H9 (cell line): ENCODE measurements at regions not wholly inside any gene's neighbourhood (a gene's known extent, or its start where the extent isn't known, plus 50 kb on each side); places are given as distances from the start of the nearest gene placed in this dataset.

ENCODE experiments used
- DNase-seq: peaks from one replicate; pipeline ENCODE4 v3.0.0-alpha.2; 2017
- H2AFZ ChIP-seq: one replicate; pipeline ENCODE4 v1.6.1; 2013; ENCODE audit warnings: mild to moderate bottlenecking, low read length, control low read depth, moderate library complexity
- H2AK5ac ChIP-seq: 2 replicates; pipeline ENCODE4 v1.6.1; 2013; ENCODE audit warnings: low read length, control low read depth, mixed read lengths; ENCODE audit not compliant: insufficient read length
- H2BK120ac ChIP-seq: one replicate; pipeline ENCODE4 v1.6.1; 2013; ENCODE audit warnings: low read depth, mild to moderate bottlenecking, low read length, control low read depth, inconsistent platforms; ENCODE audit not compliant: poor library complexity, severe bottlenecking
- H2BK12ac ChIP-seq: 2 replicates; pipeline ENCODE4 v1.6.1; 2013; ENCODE audit warnings: low read length, control low read depth, mixed read lengths, low read depth; ENCODE audit not compliant: insufficient read length
- H2BK15ac ChIP-seq: 2 replicates; pipeline ENCODE4 v1.6.1; 2013; ENCODE audit warnings: low read depth, low read length, control low read depth
- H2BK20ac ChIP-seq: one replicate; pipeline ENCODE4 v1.6.1; 2013; ENCODE audit warnings: low read depth, mild to moderate bottlenecking, low read length, control low read depth, inconsistent platforms; ENCODE audit not compliant: poor library complexity, severe bottlenecking
- H2BK5ac ChIP-seq: 2 replicates; pipeline ENCODE4 v1.6.1; 2013; ENCODE audit warnings: low read length, control low read depth, mixed read lengths; ENCODE audit not compliant: insufficient read length
- H3K14ac ChIP-seq: 2 replicates; pipeline ENCODE4 v1.6.1; 2013; ENCODE audit warnings: low read length, control low read depth; ENCODE audit not compliant: insufficient read depth
- H3K18ac ChIP-seq: 2 replicates; pipeline ENCODE4 v1.6.1; 2013; ENCODE audit warnings: low read depth, mild to moderate bottlenecking, mixed read lengths, low read length, control low read depth; ENCODE audit not compliant: insufficient read length
- H3K23ac ChIP-seq: 2 replicates; pipeline ENCODE4 v1.6.1; 2013; ENCODE audit warnings: low read length, control low read depth, mixed read lengths, low read depth; ENCODE audit not compliant: insufficient read length
- H3K23me2 ChIP-seq: 2 replicates; pipeline ENCODE4 v1.6.1; 2013; ENCODE audit warnings: low read depth, mild to moderate bottlenecking, mixed read lengths, low read length, control low read depth; ENCODE audit not compliant: insufficient read length, poor library complexity, severe bottlenecking
- H3K27ac ChIP-seq: 2 replicates; pipeline ENCODE4 v1.5.1; 2013; ENCODE audit warnings: low read length, control low read depth, mixed read lengths, low read depth; ENCODE audit not compliant: insufficient read length
- H3K27me3 ChIP-seq: 2 replicates; pipeline ENCODE4 v1.6.1; 2013; ENCODE audit warnings: low read length, control low read depth, inconsistent platforms; ENCODE audit not compliant: insufficient read depth
- H3K4ac ChIP-seq: 2 replicates; pipeline ENCODE4 v1.6.1; 2013; ENCODE audit warnings: low read depth, mild to moderate bottlenecking, control low read depth, inconsistent platforms, low read length, moderate library complexity
- H3K4me1 ChIP-seq: 2 replicates; pipeline ENCODE4 v1.6.1; 2013; ENCODE audit warnings: low read length, control low read depth, inconsistent platforms; ENCODE audit not compliant: insufficient read depth
- H3K4me2 ChIP-seq: 2 replicates; pipeline ENCODE4 v1.6.1; 2013; ENCODE audit warnings: low read length, control low read depth, mixed read lengths; ENCODE audit not compliant: insufficient read length, insufficient read depth
- H3K56ac ChIP-seq: 2 replicates; pipeline ENCODE4 v1.6.1; 2013; ENCODE audit warnings: low read depth, mild to moderate bottlenecking, mixed read lengths, low read length, control low read depth; ENCODE audit not compliant: insufficient read length
- H3K79me1 ChIP-seq: 2 replicates; pipeline ENCODE4 v1.6.1; 2013; ENCODE audit warnings: low read depth, mild to moderate bottlenecking, moderate library complexity, low read length, control low read depth, inconsistent platforms; ENCODE audit not compliant: insufficient read depth, poor library complexity, severe bottlenecking
- H3K79me2 ChIP-seq: 2 replicates; pipeline ENCODE4 v1.6.1; 2013; ENCODE audit warnings: low read length, control low read depth, inconsistent platforms; ENCODE audit not compliant: insufficient read depth
- H3K9ac ChIP-seq: 2 replicates; pipeline ENCODE4 v1.6.1; 2013; ENCODE audit warnings: low read length, control low read depth, mixed read lengths; ENCODE audit not compliant: insufficient read length; ENCODE audit errors: extremely low read depth
- H3K9me3 ChIP-seq: one replicate; pipeline ENCODE4 v1.6.1; 2013; ENCODE audit warnings: low read depth, low read length, inconsistent platforms; ENCODE audit not compliant: control insufficient read depth
- H3T11ph ChIP-seq: one replicate; pipeline ENCODE4 v1.6.1; 2013; ENCODE audit warnings: mild to moderate bottlenecking, low read length, control low read depth, inconsistent platforms
- H4K20me1 ChIP-seq: one replicate; pipeline ENCODE4 v1.6.1; 2013; ENCODE audit not compliant: control insufficient read depth, insufficient read length, insufficient read depth
- H4K5ac ChIP-seq: 2 replicates; pipeline ENCODE4 v1.6.1; 2013; ENCODE audit warnings: low read depth, mild to moderate bottlenecking, mixed read lengths, low read length, control low read depth; ENCODE audit not compliant: insufficient read length
- H4K8ac ChIP-seq: replicated peaks from 2 replicates; pipeline ENCODE4 v1.6.1; 2013; ENCODE audit warnings: low read length, control low read depth, mixed read lengths, low read depth; ENCODE audit not compliant: insufficient read length
- H4K91ac ChIP-seq: 2 replicates; pipeline ENCODE4 v1.6.1; 2013; ENCODE audit warnings: low read depth, mild to moderate bottlenecking, moderate library complexity, mixed read lengths, low read length, control low read depth; ENCODE audit not compliant: insufficient read length
- H3K27ac Mint-ChIP-seq, 3 experiments: 2 replicates in 2 of 3; 3 replicates in 1 of 3; pipeline ENCODE4 v1.8.0; 2020 to 2021; ENCODE audit warnings: mixed read lengths in 3 of 3, mild to moderate bottlenecking in 1 of 3, moderate library complexity in 1 of 3
- H3K27me3 Mint-ChIP-seq: 2 replicates; pipeline ENCODE4 v1.8.0; 2021; ENCODE audit warnings: low read depth, mild to moderate bottlenecking, moderate library complexity, mixed read lengths
- H3K36me3 Mint-ChIP-seq, 3 experiments: 2 replicates in 2 of 3; 3 replicates in 1 of 3; pipeline ENCODE4 v1.8.0; 2020 to 2021; ENCODE audit warnings: low read depth in 3 of 3, mixed read lengths in 3 of 3; ENCODE audit not compliant: insufficient read depth in 1 of 3
- H3K4me1 Mint-ChIP-seq, 2 experiments: 2 replicates each; pipeline ENCODE4 v1.8.0; 2020; ENCODE audit warnings: mixed read lengths in 2 of 2
- H3K4me3 Mint-ChIP-seq, 2 experiments: 2 replicates in 1 of 2; 3 replicates in 1 of 2; pipeline ENCODE4 v1.8.0; 2020 to 2021; ENCODE audit warnings: mild to moderate bottlenecking in 2 of 2, mixed read lengths in 2 of 2, moderate library complexity in 1 of 2
- H3K9me3 Mint-ChIP-seq, 2 experiments: 2 replicates in 1 of 2; 3 replicates in 1 of 2; pipeline ENCODE4 v1.8.0; 2020; ENCODE audit warnings: mild to moderate bottlenecking in 2 of 2, mixed read lengths in 2 of 2, moderate library complexity in 1 of 2
- CTCF ChIP-seq: fragments of 200-600 bp; sonication (generic); conservative IDR thresholded peaks from 3 replicates; pipeline ENCODE4 v1.8.0; 2021; ENCODE audit warnings: antibody characterized with exemption, mild to moderate bottlenecking
- WGBS: extraction: QIAGEN DNeasy Blood & Tissue Kit; methylation state at CpG from one replicate; pipeline ENCODE4 v1.1.7; 2013; ENCODE audit warnings: missing lambda C conversion rate, low lambda C conversion rate, mixed read lengths; ENCODE audit not compliant: insufficient read length; ENCODE audit errors: extremely low coverage; 5-methylcytosine and 5-hydroxymethylcytosine counted together

- peaks cover 7 to 10% of the 10 kb centered on the region in 2 experiments for H3K4me1 Mint-ChIP-seq
- Histone ChIP-seq H2BK15ac (no peak overlapping the region), H2BK120ac (no peak overlapping the region), H2BK20ac (no peak overlapping the region), H2AFZ (no peak overlapping the region), H2BK12ac (no peak overlapping the region), H3K27ac (no peak overlapping the region), H3K56ac (no peak overlapping the region), H3K23me2 (no peaks in the 10 kb centered on the region), H4K20me1 (no peaks in the 10 kb centered on the region), H3K79me2 (no peaks in the 10 kb centered on the region), H4K91ac (no peak overlapping the region), H4K5ac (no peak overlapping the region), H3K27me3 (no peaks in the 10 kb centered on the region), H3K18ac (no peak overlapping the region), H3K4me2 (no peak overlapping the region), H3K4ac (no peak overlapping the region), H2AK5ac (no peak overlapping the region), H3K23ac (no peak overlapping the region), H3K4me1 (no peaks in the 10 kb centered on the region), H3K14ac (no peak overlapping the region), H3K9me3 (no peaks in the 10 kb centered on the region), H2BK5ac (no peak overlapping the region), H4K8ac (no peak overlapping the region), H3T11ph (no peak overlapping the region), H3K9ac (no peak overlapping the region), H3K79me1 (no peaks in the 10 kb centered on the region)
- no peak for TF ChIP-seq CTCF
- H3K36me3 Mint-ChIP-seq, result no peaks in the 10 kb centered on the region
- WGBS, result no CpG with 5 or more reads among the region's 11 CpGs
- DNase-seq, result no peak
- H3K4me3 Mint-ChIP-seq, result no peak overlapping the region
- H3K27me3 Mint-ChIP-seq, result peaks cover 25% of the 10 kb centered on the region
- H3K9me3 Mint-ChIP-seq, result no peaks in the 10 kb centered on the region
- H3K27ac Mint-ChIP-seq, result no peak overlapping the region
Observed at GRCh38 chr10:25083546-25084111, 67.2 kb downstream of the THNSL1 start.
